HG03159 (cell line): ENCODE measurements at regions not wholly inside any gene's neighbourhood (a gene's known extent, or its start where the extent isn't known, plus 50 kb on each side); places are given as distances from the start of the nearest gene placed in this dataset.

Source experiments
- ATAC-seq: cut with Tn5 transposase; IDR thresholded peaks from one replicate; pipeline ENCODE4 v1.9.1; 2021; ENCODE audit warnings: mild to moderate bottlenecking, moderate library complexity; ENCODE audit not compliant: unreplicated experiment

GRCh38 chr3:197353001-197353866, 54.8 kb upstream of the DLG1 start:
- no peak for ATAC-seq

DNA sequence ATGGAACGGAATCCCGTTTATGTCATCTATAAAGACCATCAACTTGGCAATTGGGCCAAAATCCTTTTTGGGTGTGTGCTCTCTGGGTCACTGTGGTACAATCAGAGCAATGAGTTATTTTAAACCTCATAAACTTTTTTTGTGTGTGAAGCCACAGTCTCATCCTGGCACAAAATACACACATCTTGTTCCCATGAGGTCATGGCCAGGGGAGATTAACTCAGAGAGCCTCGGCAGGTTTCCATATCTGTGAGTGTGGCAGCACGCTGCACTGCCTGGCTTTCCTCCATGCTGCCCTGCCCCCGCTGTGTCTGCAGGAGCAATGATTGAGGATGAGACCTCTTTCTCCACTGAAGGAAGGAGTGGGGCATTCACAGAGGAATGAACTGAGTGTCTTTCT, 54.0 kb upstream of the DLG1 start:
- ATAC-seq, result no peak

DNA sequence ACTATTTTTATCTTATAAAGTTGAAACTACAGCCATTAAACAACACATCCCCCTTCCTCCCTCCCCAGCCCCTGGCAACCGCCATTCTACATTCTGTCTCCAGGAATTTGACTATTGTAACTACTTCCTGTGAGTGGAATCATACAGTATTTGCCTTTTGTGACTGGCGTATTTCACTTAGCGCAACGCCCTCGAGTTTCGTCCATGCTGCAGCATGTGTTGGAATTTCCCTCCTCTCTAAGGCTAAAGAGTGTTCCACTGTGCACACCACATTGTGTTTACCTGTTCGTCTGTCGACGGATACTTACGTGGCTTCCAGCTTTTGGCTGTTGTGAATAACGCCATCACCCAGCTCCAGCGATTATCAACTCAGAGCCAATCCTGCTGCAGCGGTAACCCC, 52.0 kb upstream of the DLG1 start:
- no peak for ATAC-seq

DNA sequence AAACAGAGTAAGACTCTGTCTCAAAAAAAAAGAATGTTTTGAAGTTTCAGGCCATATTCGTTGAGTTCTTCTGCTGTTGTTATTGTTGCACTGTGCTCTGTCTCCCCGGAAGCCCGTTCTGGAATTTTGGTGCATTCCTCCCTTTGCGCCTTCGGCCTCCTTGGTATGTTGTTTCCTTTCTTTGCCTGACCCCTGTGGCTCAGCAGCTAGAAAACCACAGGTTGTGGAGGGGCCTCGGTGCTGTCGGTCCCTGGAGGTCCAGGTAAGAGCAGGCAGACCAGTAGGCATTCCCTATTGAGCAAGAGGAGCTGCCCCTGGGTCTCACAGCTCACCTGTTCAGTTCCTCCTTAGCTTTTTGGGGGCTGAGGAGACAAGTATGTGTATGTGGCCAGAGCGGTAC, 51.0 kb upstream of the DLG1 start:
- no peak for ATAC-seq
